ENCODE measurements at regions not wholly inside any gene's neighbourhood (a gene's known extent, or its start where the extent isn't known, plus 50 kb on each side); places are given as distances from the start of the nearest gene placed in this dataset.

- Histone ChIP-seq H3K4me3 (ENCODE audit: low read depth in 1 of 3, low read length in 3 of 3) (no peak overlapping the region), H3K9me3 (ENCODE audit: control insufficient read depth in 2 of 2, insufficient read depth in 1 of 2, low read depth in 1 of 2, low read length in 1 of 2) (peaks cover 0 to 4% of the 10 kb centered on the region in 2 donors), H3K27me3 (ENCODE audit: control insufficient read depth in 3 of 3, insufficient read depth in 3 of 3, low read length in 3 of 3) (no peaks in the 10 kb centered on the region), H3K36me3 (ENCODE audit: control insufficient read depth in 3 of 3, insufficient read depth in 2 of 3, low read depth in 1 of 3, low read length in 3 of 3) (no peaks in the 10 kb centered on the region), H3K4me1 (ENCODE audit: control insufficient read depth in 3 of 3, insufficient read depth in 2 of 3, low read depth in 1 of 3, low read length in 2 of 3) (no peaks in the 10 kb centered on the region), H3K27ac (ENCODE audit: low read depth in 1 of 3, low read length in 2 of 3) (no peak overlapping the region)
- FAIRE-seq (no peak), DNase-seq (no peak)
- 90 to 93% (median 90%) methylated on average over 7 of the region's 7 CpGs for WGBS, 3 donors
Observed at GRCh38 chr2:100654611-100655010, 91.8 kb downstream of the PDCL3 start.

DNA sequence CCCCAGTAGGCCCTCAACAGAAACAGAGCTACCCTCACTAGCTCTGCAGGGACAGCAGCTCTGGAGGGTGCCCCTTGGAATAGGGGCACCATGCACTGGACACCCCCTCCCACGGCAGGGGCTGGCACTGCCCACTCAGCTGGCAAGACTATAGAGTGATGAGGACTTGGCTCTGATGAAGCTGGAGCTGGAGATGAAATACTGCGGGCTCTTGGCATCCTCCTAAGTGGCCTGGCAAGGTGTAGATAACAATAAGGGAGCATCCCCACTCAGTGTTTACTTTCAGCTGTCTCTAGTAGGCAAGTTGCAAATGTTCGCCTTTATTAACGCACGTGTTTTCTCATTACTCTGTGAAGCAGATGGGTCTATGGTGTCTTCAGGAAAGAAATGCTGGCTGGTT lies 92.7 kb downstream of the PDCL3 start:
- Histone ChIP-seq H3K27me3 (ENCODE audit: control insufficient read depth in 3 of 3, insufficient read depth in 3 of 3, low read length in 3 of 3) (no peaks in the 10 kb centered on the region), H3K4me1 (ENCODE audit: control insufficient read depth in 3 of 3, insufficient read depth in 2 of 3, low read depth in 1 of 3, low read length in 2 of 3) (no peaks in the 10 kb centered on the region), H3K36me3 (ENCODE audit: control insufficient read depth in 3 of 3, insufficient read depth in 2 of 3, low read depth in 1 of 3, low read length in 3 of 3) (no peaks in the 10 kb centered on the region), H3K9me3 (ENCODE audit: control insufficient read depth in 2 of 2, insufficient read depth in 1 of 2, low read depth in 1 of 2, low read length in 1 of 2) (peaks cover 0 to 4% of the 10 kb centered on the region in 2 donors), H3K27ac (ENCODE audit: low read depth in 1 of 3, low read length in 2 of 3) (no peak overlapping the region), H3K4me3 (ENCODE audit: low read depth in 1 of 3, low read length in 3 of 3) (no peak overlapping the region)
- 83 to 86% (median 85%) methylated on average over 5 of the region's 5 CpGs for WGBS, 3 donors
- no peak for FAIRE-seq
- no peak for DNase-seq

- Histone ChIP-seq H3K9me3 (ENCODE audit: control insufficient read depth in 2 of 2, insufficient read depth in 1 of 2, low read depth in 1 of 2, low read length in 1 of 2) (peaks cover 0 to 4% of the 10 kb centered on the region in 2 donors), H3K4me1 (ENCODE audit: control insufficient read depth in 3 of 3, insufficient read depth in 2 of 3, low read depth in 1 of 3, low read length in 2 of 3) (no peaks in the 10 kb centered on the region), H3K27ac (ENCODE audit: low read depth in 1 of 3, low read length in 2 of 3) (no peak overlapping the region), H3K4me3 (ENCODE audit: low read depth in 1 of 3, low read length in 3 of 3) (no peak overlapping the region), H3K36me3 (ENCODE audit: control insufficient read depth in 3 of 3, insufficient read depth in 2 of 3, low read depth in 1 of 3, low read length in 3 of 3) (no peaks in the 10 kb centered on the region), H3K27me3 (ENCODE audit: control insufficient read depth in 3 of 3, insufficient read depth in 3 of 3, low read length in 3 of 3) (no peaks in the 10 kb centered on the region)
- no peak for FAIRE-seq
- DNase-seq, result no peak
- 78 to 89% (median 79%) methylated on average over 5 of the region's 5 CpGs for WGBS, 3 donors
Observed at GRCh38 chr2:100655936-100656534, 93.2 kb downstream of the PDCL3 start.

- DNase-seq (no peak), FAIRE-seq (no peak)
- peaks cover 0 to 4% of the 10 kb centered on the region in 2 donors for H3K9me3 ChIP-seq (ENCODE audit: control insufficient read depth in 2 of 2, insufficient read depth in 1 of 2, low read depth in 1 of 2, low read length in 1 of 2)
- no peak overlapping the region for H3K27ac ChIP-seq (ENCODE audit: low read depth in 1 of 3, low read length in 2 of 3)
- H3K36me3 ChIP-seq (ENCODE audit: control insufficient read depth in 3 of 3, insufficient read depth in 2 of 3, low read depth in 1 of 3, low read length in 3 of 3), result no peaks in the 10 kb centered on the region
- H3K27me3 ChIP-seq (ENCODE audit: control insufficient read depth in 3 of 3, insufficient read depth in 3 of 3, low read length in 3 of 3), result no peaks in the 10 kb centered on the region
- 79 to 84% (median 82%) methylated on average over 4 of the region's 4 CpGs for WGBS, 3 donors
- no peak overlapping the region for H3K4me3 ChIP-seq (ENCODE audit: low read depth in 1 of 3, low read length in 3 of 3)
- no peaks in the 10 kb centered on the region for H3K4me1 ChIP-seq (ENCODE audit: control insufficient read depth in 3 of 3, insufficient read depth in 2 of 3, low read depth in 1 of 3, low read length in 2 of 3)
Observed at GRCh38 chr2:100658017-100658416, 95.2 kb downstream of the PDCL3 start.

DNA sequence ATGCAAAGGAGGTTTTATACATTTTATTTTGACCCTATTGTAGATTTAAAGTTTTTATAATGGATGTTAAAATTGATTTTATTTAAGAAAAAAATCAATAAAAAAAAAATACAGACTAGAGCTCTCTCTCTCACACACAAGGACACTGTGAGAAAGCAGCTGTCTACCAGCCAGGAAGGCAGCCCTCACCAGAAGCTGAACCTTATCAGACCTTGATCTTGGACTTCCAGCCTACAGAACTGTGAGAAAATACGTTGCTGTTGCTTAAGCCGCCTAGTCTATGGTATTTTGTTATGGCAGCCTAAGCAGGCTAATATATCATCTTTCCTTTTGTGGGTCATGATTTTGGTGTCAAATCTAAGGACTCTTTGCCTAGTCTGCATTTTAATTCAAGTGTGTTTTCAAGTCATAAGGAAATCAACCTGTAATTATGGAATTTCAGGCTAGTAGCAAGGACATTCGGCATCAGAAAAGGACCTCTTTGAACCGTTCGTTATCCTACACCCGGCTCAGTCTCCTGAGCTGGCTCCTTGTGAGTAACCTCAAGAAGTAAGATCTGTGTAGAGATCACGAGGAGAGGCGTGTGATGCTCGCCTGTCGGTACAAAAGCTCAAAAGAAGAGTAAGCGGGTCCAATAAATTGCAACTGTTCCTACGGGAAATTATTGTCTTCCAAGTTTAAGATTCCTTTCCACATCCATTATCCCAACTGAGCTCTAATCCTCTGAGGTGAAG lies 98.2 kb downstream of the PDCL3 start:
- no peak overlapping the region for H3K4me3 ChIP-seq (ENCODE audit: low read depth in 1 of 3, low read length in 3 of 3)
- H3K4me1 ChIP-seq (ENCODE audit: control insufficient read depth in 3 of 3, insufficient read depth in 2 of 3, low read depth in 1 of 3, low read length in 2 of 3), result no peaks in the 10 kb centered on the region
- no peaks in the 10 kb centered on the region for H3K27me3 ChIP-seq (ENCODE audit: control insufficient read depth in 3 of 3, insufficient read depth in 3 of 3, low read length in 3 of 3)
- DNase-seq (no peak), FAIRE-seq (no peak)
- H3K27ac ChIP-seq (ENCODE audit: low read depth in 1 of 3, low read length in 2 of 3), result no peak overlapping the region
- H3K9me3 ChIP-seq (ENCODE audit: control insufficient read depth in 2 of 2, insufficient read depth in 1 of 2, low read depth in 1 of 2, low read length in 1 of 2), result no peaks in the 10 kb centered on the region
- WGBS, 3 donors, result 84 to 87% (median 84%) methylated on average over 12 of the region's 12 CpGs
- no peaks in the 10 kb centered on the region for H3K36me3 ChIP-seq (ENCODE audit: control insufficient read depth in 3 of 3, insufficient read depth in 2 of 3, low read depth in 1 of 3, low read length in 3 of 3)

DNA sequence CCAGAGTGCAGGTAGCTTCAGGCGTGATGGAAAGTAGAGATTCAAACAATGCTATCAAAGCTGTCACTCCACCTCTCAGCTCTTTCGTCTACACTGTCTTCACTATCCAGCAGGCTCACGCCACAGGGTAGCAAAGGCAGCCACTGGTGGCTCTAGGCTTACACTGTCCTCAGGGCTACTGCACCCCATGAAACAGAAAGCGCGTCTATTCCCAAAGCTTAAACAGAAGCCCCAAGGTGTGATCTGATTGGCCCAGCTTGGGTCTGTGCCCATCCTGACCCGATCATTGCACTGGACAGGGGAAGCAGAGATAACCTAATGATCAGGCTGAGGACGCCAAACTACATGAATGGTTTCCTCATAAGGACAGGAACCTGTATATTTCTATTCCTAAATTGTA lies 100.1 kb downstream of the PDCL3 start:
- no peaks in the 10 kb centered on the region for H3K36me3 ChIP-seq (ENCODE audit: control insufficient read depth in 3 of 3, insufficient read depth in 2 of 3, low read depth in 1 of 3, low read length in 3 of 3)
- 86 to 90% (median 87%) methylated on average over 7 of the region's 7 CpGs for WGBS, 3 donors
- H3K9me3 ChIP-seq (ENCODE audit: control insufficient read depth in 2 of 2, insufficient read depth in 1 of 2, low read depth in 1 of 2, low read length in 1 of 2), result no peaks in the 10 kb centered on the region
- no peak overlapping the region for H3K4me3 ChIP-seq (ENCODE audit: low read depth in 1 of 3, low read length in 3 of 3)
- no peaks in the 10 kb centered on the region for H3K27me3 ChIP-seq (ENCODE audit: control insufficient read depth in 3 of 3, insufficient read depth in 3 of 3, low read length in 3 of 3)
- no peak overlapping the region for H3K27ac ChIP-seq (ENCODE audit: low read depth in 1 of 3, low read length in 2 of 3)
- H3K4me1 ChIP-seq (ENCODE audit: control insufficient read depth in 3 of 3, insufficient read depth in 2 of 3, low read depth in 1 of 3, low read length in 2 of 3), result no peaks in the 10 kb centered on the region
- FAIRE-seq, result no peak
- no peak for DNase-seq

DNA sequence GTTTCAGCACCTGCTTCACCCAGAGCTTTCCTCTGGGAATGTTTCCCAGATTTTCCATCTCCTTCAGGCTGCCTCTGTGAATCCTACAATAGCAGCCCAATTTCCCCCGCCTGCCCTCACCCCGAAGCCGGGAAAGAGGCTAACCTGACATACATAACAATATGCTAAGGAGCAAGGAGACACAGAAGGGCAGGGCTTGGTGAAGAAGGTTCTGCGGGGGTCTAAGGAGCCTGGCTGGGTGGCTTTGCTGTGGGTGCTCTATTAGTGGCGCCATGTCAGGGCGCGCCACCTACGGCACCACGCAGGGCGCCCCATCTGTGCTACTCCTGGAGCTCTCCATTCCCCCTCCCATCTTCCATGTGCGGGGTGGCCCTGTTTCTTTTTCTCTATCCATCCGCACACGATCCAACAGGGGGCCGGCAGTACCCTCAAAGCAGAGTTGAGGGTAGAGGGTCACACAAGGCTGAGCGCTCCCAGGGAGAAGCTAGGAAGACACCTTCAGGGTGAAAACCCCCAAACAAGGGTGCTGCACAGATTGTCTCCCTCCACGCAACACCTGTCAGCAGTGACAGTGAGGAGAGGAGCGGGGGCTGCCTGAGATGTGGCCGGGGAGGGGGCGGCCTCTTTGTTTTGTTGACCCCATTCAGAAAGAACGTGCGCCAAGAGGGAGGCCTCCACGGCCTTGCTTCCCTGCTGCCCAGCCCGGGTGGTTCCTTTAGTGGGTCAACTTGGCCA lies 101.4 kb downstream of the PDCL3 start:
- 93 to 95% (median 93%) methylated on average over 23 of the region's 23 CpGs for WGBS, 3 donors
- Histone ChIP-seq H3K36me3 (ENCODE audit: control insufficient read depth in 3 of 3, insufficient read depth in 2 of 3, low read depth in 1 of 3, low read length in 3 of 3) (no peaks in the 10 kb centered on the region), H3K27me3 (ENCODE audit: control insufficient read depth in 3 of 3, insufficient read depth in 3 of 3, low read length in 3 of 3) (no peaks in the 10 kb centered on the region), H3K4me1 (ENCODE audit: control insufficient read depth in 3 of 3, insufficient read depth in 2 of 3, low read depth in 1 of 3, low read length in 2 of 3) (no peaks in the 10 kb centered on the region), H3K9me3 (ENCODE audit: control insufficient read depth in 2 of 2, insufficient read depth in 1 of 2, low read depth in 1 of 2, low read length in 1 of 2) (no peaks in the 10 kb centered on the region), H3K27ac (ENCODE audit: low read depth in 1 of 3, low read length in 2 of 3) (no peak overlapping the region), H3K4me3 (ENCODE audit: low read depth in 1 of 3, low read length in 3 of 3) (no peak overlapping the region)
- no peak for FAIRE-seq
- DNase-seq, result no peak

GRCh38 chr2:100664756-100665101 lies 101.9 kb downstream of the PDCL3 start:
- H3K4me3 ChIP-seq (ENCODE audit: low read depth in 1 of 3, low read length in 3 of 3), result no peak overlapping the region
- no peak overlapping the region for H3K27ac ChIP-seq (ENCODE audit: low read depth in 1 of 3, low read length in 2 of 3)
- H3K4me1 ChIP-seq (ENCODE audit: control insufficient read depth in 3 of 3, insufficient read depth in 2 of 3, low read depth in 1 of 3, low read length in 2 of 3), result no peaks in the 10 kb centered on the region
- FAIRE-seq (no peak), DNase-seq (no peak)
- H3K27me3 ChIP-seq (ENCODE audit: control insufficient read depth in 3 of 3, insufficient read depth in 3 of 3, low read length in 3 of 3), result no peaks in the 10 kb centered on the region
- WGBS, 3 donors, result 38 to 48% (median 44%) methylated on average over 2 of the region's 2 CpGs
- no peaks in the 10 kb centered on the region for H3K9me3 ChIP-seq (ENCODE audit: control insufficient read depth in 2 of 2, insufficient read depth in 1 of 2, low read depth in 1 of 2, low read length in 1 of 2)
- no peaks in the 10 kb centered on the region for H3K36me3 ChIP-seq (ENCODE audit: control insufficient read depth in 3 of 3, insufficient read depth in 2 of 3, low read depth in 1 of 3, low read length in 3 of 3)

All from small intestine (tissue), 7 donors.